H1 (cell line): ENCODE measurements at regions not wholly inside any gene's neighbourhood (a gene's known extent, or its start where the extent isn't known, plus 50 kb on each side); places are given as distances from the start of the nearest gene placed in this dataset.

Source experiments
- ATF2 ChIP-seq: IDR thresholded peaks from 2 replicates; pipeline ENCODE4 v1.6.1; 2012; ENCODE audit warnings: low read length, inconsistent platforms
- CTBP2 ChIP-seq: IDR thresholded peaks from 2 replicates; pipeline ENCODE4 v1.7.0; 2011; ENCODE audit warnings: borderline replicate concordance, mild to moderate bottlenecking, moderate library complexity, mixed read lengths, low read length; ENCODE audit not compliant: insufficient read depth, insufficient read length
- NANOG ChIP-seq: IDR thresholded peaks from 2 replicates; pipeline ENCODE4 v1.6.1; 2011; ENCODE audit warnings: low read length, low read depth, mild to moderate bottlenecking, inconsistent platforms; ENCODE audit not compliant: insufficient read depth, poor library complexity, severe bottlenecking
- SRF ChIP-seq: IDR thresholded peaks from 2 replicates; pipeline ENCODE4 v1.6.1; 2011; ENCODE audit warnings: mild to moderate bottlenecking, low read depth, low read length, moderate library complexity
- TBP ChIP-seq: IDR thresholded peaks from 2 replicates; pipeline ENCODE4 v1.6.1; 2011; ENCODE audit warnings: low read depth, low read length, improper control_type of control experiment

GRCh38 chr9:120109242-120109641 lies 470.7 kb downstream of the CDK5RAP2 start (continued):
- TF ChIP-seq ATF2 = no peak
- no peak for TF ChIP-seq SRF
- TF ChIP-seq CTBP2 = no peak
- TF ChIP-seq TBP = no peak
- TF ChIP-seq NANOG = no peak
